Activated CD8-positive, alpha-beta memory T cell treated with anti-CD3 and anti-CD28 coated beads, Interleukin-2, amount 10 ng/mL, durations not matched to agents 7 days and 5 days (primary cell): ENCODE measurements at regions not wholly inside any gene's neighbourhood (a gene's known extent, or its start where the extent isn't known, plus 50 kb on each side); places are given as distances from the start of the nearest gene placed in this dataset.

Experiments
- ATAC-seq: fragments of 150-1000 bp; cut with Tn5 transposase; one replicate; pipeline ENCODE4 v1.10.0; 2021; ENCODE audit warnings: moderate library complexity
- CTCF ChIA-PET: fragments of 350-600 bp; sonication (Branson Sonifier 250); formaldehyde crosslinking; loops from one replicate; lab custom pipeline; 2021; ENCODE audit warnings: antibody characterized with exemption; lab: Charles Lee
- DNase-seq: peaks from one replicate; pipeline ENCODE4 v3.0.0-alpha.2; 2020
- H3K27ac Mint-ChIP-seq: one replicate; pipeline ENCODE4 v1.8.0; 2021; ENCODE audit warnings: mild to moderate bottlenecking, mixed read lengths
- H3K27me3 Mint-ChIP-seq: one replicate; pipeline ENCODE4 v1.8.0; 2021; ENCODE audit warnings: mixed read lengths
- H3K36me3 Mint-ChIP-seq: one replicate; pipeline ENCODE4 v1.8.0; 2021; ENCODE audit warnings: mild to moderate bottlenecking, mixed read lengths
- H3K4me1 Mint-ChIP-seq: one replicate; pipeline ENCODE4 v1.8.0; 2021; ENCODE audit warnings: mixed read lengths
- H3K4me3 Mint-ChIP-seq: one replicate; pipeline ENCODE4 v1.8.0; 2021; ENCODE audit warnings: mild to moderate bottlenecking, moderate library complexity, mixed read lengths
- H3K9me3 Mint-ChIP-seq: one replicate; pipeline ENCODE4 v1.8.0; 2022; ENCODE audit warnings: low read depth, mixed read lengths

DNA sequence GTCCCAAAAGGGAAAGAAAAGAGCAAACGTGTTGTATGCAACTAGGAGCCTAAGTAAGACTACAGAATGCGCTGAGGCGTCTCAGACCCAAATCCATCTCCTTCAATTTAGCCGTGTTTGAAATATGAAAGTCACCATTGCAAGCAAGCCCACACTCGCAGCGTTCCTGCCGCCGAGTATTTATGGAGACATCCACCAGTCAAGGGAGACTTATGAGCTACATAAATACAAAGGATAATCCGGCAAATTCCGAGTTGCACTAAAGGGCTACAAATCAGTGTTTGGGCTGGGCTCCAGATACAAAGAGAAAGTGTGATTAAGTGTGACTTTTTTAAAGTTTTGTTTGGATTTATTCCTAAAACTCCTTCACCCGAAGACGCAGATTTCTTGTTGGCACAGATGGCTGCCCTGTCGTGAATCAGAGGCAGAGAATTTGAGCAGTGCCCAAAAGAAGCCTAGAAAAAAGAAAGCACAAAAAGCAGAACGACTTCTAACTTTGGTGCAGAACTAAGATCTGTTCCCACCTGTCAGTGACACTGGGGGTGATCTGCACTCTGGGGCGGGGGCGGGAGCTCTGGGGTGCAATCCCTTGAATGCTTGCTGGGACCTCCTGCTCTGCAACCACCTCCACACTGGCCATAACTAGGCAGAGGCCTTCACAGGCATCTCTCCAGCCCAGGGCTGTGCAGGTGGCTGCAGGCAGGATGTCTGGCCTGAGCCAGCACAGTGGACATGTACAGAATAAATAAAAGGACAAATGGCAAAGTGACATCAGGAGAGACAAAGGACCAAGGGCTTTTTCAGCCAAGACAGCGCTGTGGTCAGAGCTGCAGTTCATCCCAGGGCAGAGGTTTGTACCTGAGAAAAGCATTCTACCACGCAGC, 489.7 kb downstream of the NPHP4 start:
- no peaks in the 10 kb centered on the region for H3K4me1 Mint-ChIP-seq
- no peaks in the 10 kb centered on the region for H3K9me3 Mint-ChIP-seq
- CTCF ChIA-PET = no interaction called here
- ATAC-seq (no peak), DNase-seq (no peak)
- H3K4me3 Mint-ChIP-seq = no peak overlapping the region
- H3K36me3 Mint-ChIP-seq = no peaks in the 10 kb centered on the region
- H3K27me3 Mint-ChIP-seq = no peaks in the 10 kb centered on the region
- no peak overlapping the region for H3K27ac Mint-ChIP-seq

DNA sequence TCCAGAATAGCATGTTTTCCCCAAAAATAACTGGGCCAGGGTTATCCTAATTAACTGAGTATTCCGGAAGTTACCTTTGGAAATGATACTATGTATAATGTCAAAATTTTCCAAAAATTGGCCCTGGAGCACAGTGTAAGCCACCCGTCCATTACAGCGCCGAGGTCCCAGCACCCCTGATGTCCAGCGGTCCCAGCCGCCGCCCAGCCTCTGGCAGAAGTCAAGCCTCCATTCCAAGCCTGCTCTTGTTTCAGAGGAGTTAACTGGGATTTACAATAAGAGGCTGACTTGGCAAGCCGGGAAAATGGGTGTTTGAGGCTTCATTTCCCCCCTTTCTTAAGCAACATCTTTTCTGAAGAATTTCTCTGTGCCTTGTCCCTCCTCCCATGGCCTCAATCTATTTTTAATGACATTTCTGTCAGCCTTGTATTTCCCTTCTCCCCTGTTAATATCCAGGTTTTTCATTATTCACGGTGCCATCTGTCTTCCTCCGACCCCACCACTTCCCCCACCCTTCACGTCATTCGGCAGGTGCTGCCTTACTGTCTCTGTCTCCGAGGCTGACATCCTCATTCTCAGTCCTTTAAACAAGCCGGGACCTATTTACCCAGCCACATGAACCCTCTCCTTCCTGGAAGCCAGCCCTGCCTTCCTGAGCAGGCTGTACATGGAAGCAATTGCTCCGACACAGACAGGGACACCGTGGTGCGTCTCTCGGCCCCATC, 490.9 kb downstream of the NPHP4 start:
- DNase-seq = no peak
- H3K9me3 Mint-ChIP-seq = no peaks in the 10 kb centered on the region
- no peak for ATAC-seq
- H3K36me3 Mint-ChIP-seq = no peaks in the 10 kb centered on the region
- no peaks in the 10 kb centered on the region for H3K27me3 Mint-ChIP-seq
- H3K4me3 Mint-ChIP-seq = no peak overlapping the region
- CTCF ChIA-PET = interaction anchor here (2.1 kb wide), 1 partner anchor 13 kb away, joined by 7 read pairs; no protein-coding TSS in a partner anchor
- H3K27ac Mint-ChIP-seq = no peak overlapping the region
- no peaks in the 10 kb centered on the region for H3K4me1 Mint-ChIP-seq

DNA sequence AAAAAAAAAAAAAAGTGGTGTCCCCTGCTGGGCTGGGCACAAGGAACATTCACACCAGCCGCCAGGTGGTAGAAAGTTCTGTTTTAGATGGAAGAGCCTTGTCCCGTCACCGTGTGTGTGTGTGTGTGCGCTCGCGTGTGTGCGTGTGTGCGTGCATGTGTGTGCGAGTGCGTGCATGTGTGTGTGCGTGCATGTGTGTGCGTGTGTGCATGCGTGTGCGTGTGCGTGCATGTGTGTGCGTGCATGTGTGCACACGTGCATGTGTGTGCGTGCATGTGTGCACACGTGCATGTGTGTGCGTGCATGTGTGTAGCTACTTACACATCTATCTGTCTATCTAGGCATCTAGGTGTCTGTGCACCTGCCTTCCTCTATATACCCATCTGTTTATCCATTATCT, 491.7 kb downstream of the NPHP4 start:
- H3K4me1 Mint-ChIP-seq = no peaks in the 10 kb centered on the region
- no peak overlapping the region for H3K4me3 Mint-ChIP-seq

DNA sequence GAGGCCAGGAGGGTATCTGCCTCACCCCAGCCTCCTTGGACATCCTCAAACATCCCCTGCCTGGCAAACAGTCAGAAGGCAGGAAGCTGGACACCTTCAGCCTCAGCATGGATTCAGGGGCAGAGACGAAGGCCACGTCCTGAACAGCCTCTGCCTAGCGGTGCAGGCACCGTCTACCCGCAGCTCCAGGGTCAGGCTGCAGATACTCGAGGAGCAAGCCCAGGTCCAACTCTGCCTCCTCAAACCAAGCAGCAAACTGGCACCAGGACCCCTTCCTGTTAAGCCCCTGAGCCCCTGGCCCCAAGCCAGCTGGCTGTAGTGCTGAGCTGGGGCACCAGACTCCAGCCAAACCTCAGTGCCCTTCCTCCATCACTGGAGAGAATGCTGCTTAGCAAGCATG, 494.7 kb downstream of the NPHP4 start:
- Mint-ChIP-seq H3K36me3 (no peaks in the 10 kb centered on the region), H3K27ac (no peak overlapping the region), H3K9me3 (no peaks in the 10 kb centered on the region), H3K27me3 (peaks cover 6% of the 10 kb centered on the region), H3K4me1 (no peaks in the 10 kb centered on the region), H3K4me3 (no peak overlapping the region)
- CTCF ChIA-PET = no interaction called here
- ATAC-seq (no peak), DNase-seq (no peak)

More for the DNA sequence above, 491.7 kb downstream of the NPHP4 start:
- Mint-ChIP-seq H3K9me3 (no peaks in the 10 kb centered on the region), H3K27ac (no peak overlapping the region), H3K36me3 (no peaks in the 10 kb centered on the region), H3K27me3 (peaks cover 2% of the 10 kb centered on the region)
- ATAC-seq (no peak), DNase-seq (no peak)
- CTCF ChIA-PET = interaction anchor here (0.9 to 2.1 kb wide), 2 partner anchors 14 to 19 kb away, joined by 3 to 7 read pairs; no protein-coding TSS in a partner anchor

DNA sequence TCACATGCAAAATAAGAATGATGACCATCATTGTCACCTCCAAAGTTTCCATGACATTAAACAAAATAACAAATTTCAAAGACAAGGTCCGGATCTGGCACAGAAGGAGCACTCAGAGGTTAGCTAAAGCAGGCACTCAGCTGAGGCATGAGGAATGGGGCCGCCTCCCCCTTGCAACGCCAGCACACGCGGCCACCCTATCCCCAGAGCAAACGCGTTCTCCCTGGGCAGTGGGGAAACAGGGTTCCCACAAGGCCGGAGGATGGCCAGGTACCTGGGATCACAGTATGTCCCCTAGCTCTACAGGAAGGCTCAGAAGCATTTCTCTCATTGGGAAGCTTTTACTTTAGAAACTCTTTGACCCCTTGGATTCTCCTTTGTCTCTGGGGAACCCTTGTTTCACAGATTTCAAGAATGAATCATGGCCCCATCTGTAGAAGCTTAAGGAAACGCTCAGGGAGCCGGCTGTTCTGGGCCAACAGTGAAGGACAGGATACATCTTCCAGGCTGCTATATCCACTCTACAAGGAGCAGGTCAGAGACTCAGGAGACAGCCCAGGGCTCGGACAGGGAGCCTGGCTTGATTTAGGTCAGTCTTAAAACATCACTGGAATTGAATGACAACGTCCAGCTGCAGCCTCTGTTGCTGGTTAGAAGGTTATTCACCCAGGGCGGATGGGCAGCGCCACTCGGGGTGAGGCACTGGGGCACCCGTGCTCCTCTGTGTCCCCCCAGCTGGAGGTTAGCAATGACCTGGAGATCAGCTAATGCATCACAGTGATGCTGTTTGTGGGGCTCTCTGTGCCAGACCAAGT, 496.4 kb downstream of the NPHP4 start:
- no peaks in the 10 kb centered on the region for H3K9me3 Mint-ChIP-seq
- CTCF ChIA-PET = interaction anchor here (1.1 kb wide), 1 partner anchor 19 kb away, joined by 3 read pairs; no protein-coding TSS in a partner anchor
- no peaks in the 10 kb centered on the region for H3K4me1 Mint-ChIP-seq
- no peak for ATAC-seq
- DNase-seq = no peak
- no peaks in the 10 kb centered on the region for H3K36me3 Mint-ChIP-seq
- H3K4me3 Mint-ChIP-seq = no peak overlapping the region
- H3K27me3 Mint-ChIP-seq = peaks cover 6% of the 10 kb centered on the region
- H3K27ac Mint-ChIP-seq = no peak overlapping the region

DNA sequence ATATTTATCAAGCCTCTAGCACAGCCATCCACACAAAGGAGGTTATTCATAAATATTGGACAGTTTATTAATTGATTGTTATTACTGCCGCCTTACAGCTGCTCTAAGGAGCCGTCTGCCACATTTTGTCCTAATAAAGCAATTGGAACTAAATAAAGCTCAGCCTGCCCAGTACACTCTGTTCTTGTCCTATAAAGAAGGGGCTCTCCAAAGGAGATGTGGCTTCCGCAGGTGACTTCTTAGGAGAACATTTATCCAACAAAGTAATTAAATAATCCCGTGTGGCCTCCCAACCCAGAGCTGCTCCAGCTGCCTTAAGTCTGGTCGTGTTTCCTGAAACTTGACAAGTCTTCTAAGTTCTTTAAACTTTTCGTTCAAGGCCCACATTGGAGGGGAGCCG, 497.7 kb downstream of the NPHP4 start:
- ATAC-seq (no peak), DNase-seq (no peak)
- H3K27me3 Mint-ChIP-seq = peaks cover 8% of the 10 kb centered on the region
- no peaks in the 10 kb centered on the region for H3K9me3 Mint-ChIP-seq
- no peaks in the 10 kb centered on the region for H3K4me1 Mint-ChIP-seq
- CTCF ChIA-PET = no interaction called here
- no peak overlapping the region for H3K27ac Mint-ChIP-seq
- H3K4me3 Mint-ChIP-seq = no peak overlapping the region
- H3K36me3 Mint-ChIP-seq = no peaks in the 10 kb centered on the region

DNA sequence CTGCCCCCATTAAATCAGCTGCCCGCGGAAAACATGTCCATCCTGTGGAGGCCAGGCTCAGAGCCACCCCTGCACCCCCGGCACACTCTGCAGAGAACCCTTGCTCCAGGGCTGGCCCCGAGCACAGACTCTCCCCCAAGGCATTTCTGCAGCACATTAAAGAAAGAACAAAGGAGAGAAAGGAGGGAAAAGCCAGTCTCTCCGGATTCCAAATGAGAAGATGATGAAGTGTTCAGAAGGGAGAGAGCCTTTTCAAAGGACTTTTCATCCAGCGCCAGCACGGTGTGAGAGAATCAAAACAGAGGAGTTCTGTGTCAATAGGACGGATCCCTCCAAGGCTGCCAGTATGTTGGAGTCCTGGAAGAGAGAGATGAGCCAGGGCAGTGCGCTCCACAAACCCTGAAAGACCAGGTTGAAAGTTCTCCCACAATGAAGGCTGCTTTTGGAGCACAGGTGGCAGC, 498.3 kb downstream of the NPHP4 start:
- DNase-seq = no peak
- no peaks in the 10 kb centered on the region for H3K9me3 Mint-ChIP-seq
- H3K4me3 Mint-ChIP-seq = no peak overlapping the region
- CTCF ChIA-PET = no interaction called here
- no peak for ATAC-seq
- H3K36me3 Mint-ChIP-seq = no peaks in the 10 kb centered on the region
- H3K27ac Mint-ChIP-seq = no peak overlapping the region
- peaks cover 8% of the 10 kb centered on the region for H3K27me3 Mint-ChIP-seq
- no peaks in the 10 kb centered on the region for H3K4me1 Mint-ChIP-seq

DNA sequence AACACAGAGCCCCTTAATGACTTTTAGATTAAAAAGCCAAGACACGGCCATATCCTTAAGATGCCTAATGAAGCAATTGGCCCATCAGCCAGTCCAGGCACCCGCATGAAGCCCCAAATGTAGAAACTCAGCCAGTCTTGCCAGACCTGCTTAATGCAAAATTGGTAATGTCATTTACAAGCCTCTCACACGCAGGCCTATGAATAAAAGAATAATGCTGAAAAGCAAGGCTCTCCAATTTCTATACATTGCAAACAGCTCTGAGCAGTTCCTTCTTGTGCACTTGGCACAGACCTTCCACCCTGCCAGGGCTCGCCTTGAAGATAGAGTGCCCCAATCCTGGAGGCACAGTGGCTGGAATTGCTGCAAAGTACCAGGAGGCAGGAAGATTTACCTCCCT, 498.9 kb downstream of the NPHP4 start:
- no peak overlapping the region for H3K4me3 Mint-ChIP-seq
- CTCF ChIA-PET = no interaction called here
- ATAC-seq = no peak

DNA sequence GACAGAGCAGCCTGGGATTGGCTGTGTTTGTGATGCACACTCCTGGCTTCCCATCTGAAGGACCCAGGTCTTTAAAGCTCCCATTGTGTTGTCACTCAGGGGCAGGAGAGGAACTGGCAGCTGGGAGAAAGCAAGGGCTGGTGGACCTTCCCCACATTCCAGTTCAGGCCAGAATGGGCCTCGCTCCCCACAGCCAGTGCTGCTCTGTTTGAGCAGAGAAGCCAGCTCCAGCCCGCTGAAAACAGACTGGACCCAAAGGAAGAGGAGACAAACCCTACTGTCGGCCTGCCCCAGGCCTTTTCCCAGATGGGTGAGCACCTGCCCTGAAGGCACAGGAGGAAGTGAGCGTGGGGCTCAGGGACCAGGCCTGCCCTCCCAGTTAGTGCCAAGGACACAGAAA, 499.4 kb downstream of the NPHP4 start:
- H3K36me3 Mint-ChIP-seq = no peaks in the 10 kb centered on the region
- H3K4me3 Mint-ChIP-seq = no peak overlapping the region
- H3K27me3 Mint-ChIP-seq = peaks cover 8% of the 10 kb centered on the region
- ATAC-seq (no peak), DNase-seq (no peak)
- no peaks in the 10 kb centered on the region for H3K4me1 Mint-ChIP-seq
- no peaks in the 10 kb centered on the region for H3K9me3 Mint-ChIP-seq
- CTCF ChIA-PET = no interaction called here
- no peak overlapping the region for H3K27ac Mint-ChIP-seq

More for the DNA sequence above, 498.9 kb downstream of the NPHP4 start:
- Mint-ChIP-seq H3K9me3 (no peaks in the 10 kb centered on the region), H3K27ac (no peak overlapping the region), H3K27me3 (peaks cover 8% of the 10 kb centered on the region), H3K4me1 (no peaks in the 10 kb centered on the region), H3K36me3 (no peaks in the 10 kb centered on the region)
- no peak for DNase-seq

DNA sequence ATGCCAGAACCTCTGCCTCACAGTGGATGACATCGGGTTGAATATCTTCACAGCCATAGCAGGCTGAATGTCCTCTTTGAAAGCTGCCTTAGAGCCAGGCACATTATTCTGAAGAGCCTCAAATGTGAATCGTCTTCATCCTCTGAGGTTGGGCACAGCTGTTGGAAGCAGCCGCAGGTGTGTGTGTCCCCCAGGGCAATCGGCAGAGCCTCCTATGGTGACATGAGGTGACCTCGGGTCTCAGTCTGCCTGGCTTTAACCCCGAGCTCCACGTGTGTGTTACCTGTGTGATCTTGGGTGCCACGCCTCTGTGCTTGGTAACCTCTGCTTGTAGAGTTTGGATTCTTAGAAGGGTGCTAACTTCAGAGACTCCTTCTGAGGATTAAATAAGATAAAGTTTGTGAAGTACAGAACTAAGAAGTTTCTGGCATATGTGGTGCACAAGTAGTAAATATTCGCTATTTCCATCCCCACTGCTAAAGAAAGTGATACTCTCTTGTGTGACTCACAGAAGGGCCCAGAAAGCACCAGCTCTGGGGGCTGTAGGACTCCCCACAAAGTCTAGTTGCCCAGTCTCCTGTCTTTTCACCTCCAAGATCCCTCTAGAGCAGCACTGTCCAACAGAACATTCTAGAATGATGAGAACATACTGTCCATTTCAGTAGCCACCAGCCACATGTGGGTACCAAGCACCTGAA, 500.9 kb downstream of the NPHP4 start:
- CTCF ChIA-PET = no interaction called here
- Mint-ChIP-seq H3K9me3 (no peaks in the 10 kb centered on the region), H3K4me1 (no peaks in the 10 kb centered on the region), H3K4me3 (no peak overlapping the region), H3K27me3 (peaks cover 8% of the 10 kb centered on the region), H3K36me3 (no peaks in the 10 kb centered on the region), H3K27ac (no peak overlapping the region)
- DNase-seq = no peak
- no peak for ATAC-seq

DNA sequence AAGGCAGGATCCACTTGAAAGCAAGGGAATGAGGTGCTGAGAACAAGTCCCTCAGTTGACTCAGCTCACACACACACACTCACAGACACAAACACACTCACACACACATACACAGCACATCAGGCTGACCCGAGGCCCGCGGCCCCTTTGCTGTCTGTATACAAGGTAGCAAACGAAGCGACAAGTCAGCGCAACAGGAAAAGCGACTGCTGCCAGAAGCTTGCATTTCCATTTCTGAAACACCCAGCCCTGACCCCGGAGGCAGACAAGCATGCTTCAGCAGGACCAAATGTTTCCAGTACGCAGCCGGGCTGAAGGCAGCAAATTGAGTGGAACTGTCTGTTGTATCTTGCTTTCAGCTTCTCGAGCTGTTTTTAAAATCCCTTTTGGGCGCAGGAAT, 501.6 kb downstream of the NPHP4 start:
- peaks cover 7% of the 10 kb centered on the region for H3K27me3 Mint-ChIP-seq
- H3K36me3 Mint-ChIP-seq = no peaks in the 10 kb centered on the region
- DNase-seq = no peak
- H3K4me1 Mint-ChIP-seq = no peaks in the 10 kb centered on the region
- CTCF ChIA-PET = no interaction called here
- H3K4me3 Mint-ChIP-seq = no peak overlapping the region
- H3K9me3 Mint-ChIP-seq = no peaks in the 10 kb centered on the region
- ATAC-seq = no peak
- no peak overlapping the region for H3K27ac Mint-ChIP-seq

DNA sequence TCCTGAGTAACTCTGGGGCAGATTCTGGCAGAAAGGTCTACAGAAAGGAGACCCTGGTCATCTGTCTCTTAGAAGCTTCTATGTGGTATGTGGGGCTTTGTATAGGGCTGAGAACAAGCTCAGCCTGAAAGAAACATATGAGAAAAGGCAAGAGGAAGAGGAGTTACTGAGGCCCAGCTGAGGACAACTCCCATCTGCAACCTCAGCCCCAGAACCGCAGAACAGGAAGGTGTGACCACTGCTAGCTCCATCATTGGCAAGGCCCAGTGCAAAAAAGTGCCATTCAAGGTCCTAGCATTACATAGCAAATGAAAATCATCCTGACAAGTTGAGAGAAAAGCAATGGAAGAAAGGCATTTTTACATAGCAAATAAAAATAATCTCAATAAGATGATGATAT, 503.8 kb downstream of the NPHP4 start:
- H3K27me3 Mint-ChIP-seq = peaks cover 2% of the 10 kb centered on the region
- no peaks in the 10 kb centered on the region for H3K4me1 Mint-ChIP-seq
- H3K27ac Mint-ChIP-seq = no peak overlapping the region
- ATAC-seq = no peak
- H3K9me3 Mint-ChIP-seq = no peaks in the 10 kb centered on the region
- H3K36me3 Mint-ChIP-seq = no peaks in the 10 kb centered on the region
- no peak for DNase-seq
- CTCF ChIA-PET = no interaction called here
- H3K4me3 Mint-ChIP-seq = no peak overlapping the region
